NCI-H2171 (cell line): ENCODE measurements at regions not wholly inside any gene's neighbourhood (a gene's known extent, or its start where the extent isn't known, plus 50 kb on each side); places are given as distances from the start of the nearest gene placed in this dataset.

Experiments used
- DNase-seq: peaks from one replicate; lab custom pipeline; 2025; lab: John Stamatoyannopoulos, UW

DNA sequence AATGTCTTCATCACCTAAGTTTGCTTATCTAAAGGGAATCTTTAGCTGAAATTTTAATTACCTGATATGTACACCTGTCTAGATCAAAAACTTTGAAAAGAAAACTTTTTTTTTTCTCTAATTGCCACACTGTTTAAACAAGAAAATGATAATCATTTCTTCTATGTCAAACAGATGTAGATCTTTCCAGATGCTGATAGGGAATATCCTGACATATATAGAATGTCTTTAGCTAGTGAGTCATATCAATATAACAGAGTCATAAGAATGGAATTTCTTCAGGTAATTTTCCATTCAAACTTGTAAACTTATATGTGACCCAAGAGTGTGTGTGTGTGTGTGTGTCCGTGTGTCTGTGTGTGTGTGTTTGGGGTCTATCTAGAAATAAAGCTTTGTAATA is 271.9 kb downstream of the GPM6A start:
- no peak for DNase-seq

GRCh38 chr4:175540732-175541131 is 271.3 kb downstream of the GPM6A start:
- no peak for DNase-seq

DNA sequence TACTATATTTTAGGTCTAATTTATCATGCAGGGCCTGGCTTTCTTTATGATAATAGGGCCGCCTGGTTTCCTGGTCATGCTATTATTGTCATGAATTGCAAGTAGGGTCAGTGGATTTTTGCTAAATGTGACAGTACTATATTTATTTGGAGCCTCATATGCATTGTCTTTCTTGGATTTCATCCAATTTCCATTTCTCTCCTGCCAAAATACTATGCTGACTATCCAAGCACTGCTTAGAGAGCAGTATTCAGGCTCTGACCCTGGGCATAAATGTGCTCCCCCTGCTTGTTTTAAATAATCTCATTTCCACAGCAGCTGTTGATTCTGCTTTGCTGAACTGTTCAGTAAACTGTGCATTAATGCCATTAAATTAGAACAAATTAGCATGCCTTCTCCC is 269.3 kb downstream of the GPM6A start:
- DNase-seq: no peak

GRCh38 chr4:175559126-175559525 is 252.9 kb downstream of the GPM6A start:
- DNase-seq: no peak

GRCh38 chr4:175559526-175559925 is 252.5 kb downstream of the GPM6A start:
- DNase-seq: no peak

DNA sequence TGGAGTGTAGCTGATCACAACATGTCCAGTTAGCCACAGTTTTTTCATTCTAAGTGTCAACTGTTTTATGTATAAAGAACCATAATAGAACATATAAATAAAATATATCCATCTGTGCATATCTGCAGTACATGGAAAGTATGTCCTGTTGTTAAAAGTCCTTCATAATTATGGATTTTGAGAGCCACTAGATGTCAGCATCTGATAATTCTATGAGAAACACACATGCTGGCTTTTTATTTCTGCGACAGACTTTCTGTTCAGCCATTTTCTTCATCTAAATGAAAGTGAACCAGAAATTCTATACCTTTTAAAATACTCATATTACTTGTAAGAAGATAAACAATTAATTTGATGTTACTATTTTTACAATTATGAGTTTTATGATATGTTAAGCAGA is 251.5 kb downstream of the GPM6A start:
- no peak for DNase-seq

- no peak for DNase-seq
Observed at GRCh38 chr4:175561696-175562095, 250.4 kb downstream of the GPM6A start.

DNA sequence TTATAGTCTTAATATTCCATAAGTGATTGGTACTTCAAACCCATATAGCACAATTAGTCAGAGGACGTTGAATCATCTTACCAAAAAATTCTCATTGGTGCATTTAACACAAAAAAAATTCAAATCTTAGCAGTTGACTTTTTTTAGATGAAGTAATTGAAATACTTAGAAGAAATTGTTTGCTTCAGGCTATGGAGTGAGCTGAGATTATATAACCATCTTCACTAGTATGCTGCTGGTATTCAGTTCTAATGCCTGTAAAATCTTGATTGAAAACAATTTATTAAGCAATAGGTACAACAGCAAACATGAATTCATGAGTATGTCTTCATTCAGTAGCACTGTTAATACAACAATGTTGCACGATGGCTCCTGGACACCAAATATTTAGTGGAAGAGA is 250.0 kb downstream of the GPM6A start:
- DNase-seq: no peak

DNA sequence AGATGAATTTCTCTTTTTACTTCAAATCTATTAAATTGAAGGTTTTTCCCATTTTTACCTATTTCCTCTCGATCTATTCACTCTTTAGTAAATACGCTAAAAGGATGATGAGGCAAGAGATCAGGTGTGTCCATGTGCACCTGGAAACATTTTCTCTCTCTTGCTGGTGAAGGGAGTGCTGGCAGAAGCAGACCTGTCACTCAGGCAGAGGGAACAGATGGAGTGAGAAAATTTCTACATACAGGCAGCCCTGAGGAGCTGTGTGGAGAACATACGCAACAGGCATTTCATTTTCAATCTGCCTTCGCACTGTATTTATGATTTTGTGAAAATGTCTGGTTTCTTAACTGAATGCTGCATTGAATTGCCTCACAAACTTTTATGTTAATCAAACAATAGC is 249.5 kb downstream of the GPM6A start:
- DNase-seq: no peak
